BJ (cell line): ENCODE measurements at regions not wholly inside any gene's neighbourhood (a gene's known extent, or its start where the extent isn't known, plus 50 kb on each side); places are given as distances from the start of the nearest gene placed in this dataset.

Experiments
- CTCF ChIA-PET: fragments of 350-600 bp; formaldehyde crosslinking; extraction: SDS; loops from one replicate; lab custom pipeline; 2021; ENCODE audit warnings: antibody characterized with exemption, inconsistent platforms; lab: Yijun Ruan, JAX
- POLR2A ChIA-PET: fragments of 300-600 bp; sonication (Branson Sonifier 250); formaldehyde crosslinking; extraction: SDS; loops from one replicate; lab custom pipeline; 2021; ENCODE audit warnings: antibody characterized with exemption; lab: Charles Lee
- DNase-seq: peaks from one replicate; pipeline ENCODE4 v3.0.0-alpha.2; 2011; ENCODE audit warnings: low read depth
- H3K27me3 ChIP-seq: 2 replicates; pipeline ENCODE4 v1.6.0; 2011; ENCODE audit warnings: low read length; ENCODE audit not compliant: control insufficient read depth, insufficient read depth
- H3K36me3 ChIP-seq: 2 replicates; pipeline ENCODE4 v1.5.1; 2011; ENCODE audit warnings: low read length; ENCODE audit not compliant: control insufficient read depth, insufficient read depth
- H3K4me3 ChIP-seq: 2 replicates; pipeline ENCODE4 v1.5.1; 2011; ENCODE audit warnings: low read depth, mild to moderate bottlenecking, control low read depth, low read length
- TF ChIP-seq, protein P1 (sequence below): IDR thresholded peaks from 2 replicates; pipeline ENCODE4 v1.5.1; 2011; ENCODE audit warnings: low read depth, mild to moderate bottlenecking, control low read depth, inconsistent platforms, low read length, moderate library complexity; ENCODE audit not compliant: insufficient read depth

DNA sequence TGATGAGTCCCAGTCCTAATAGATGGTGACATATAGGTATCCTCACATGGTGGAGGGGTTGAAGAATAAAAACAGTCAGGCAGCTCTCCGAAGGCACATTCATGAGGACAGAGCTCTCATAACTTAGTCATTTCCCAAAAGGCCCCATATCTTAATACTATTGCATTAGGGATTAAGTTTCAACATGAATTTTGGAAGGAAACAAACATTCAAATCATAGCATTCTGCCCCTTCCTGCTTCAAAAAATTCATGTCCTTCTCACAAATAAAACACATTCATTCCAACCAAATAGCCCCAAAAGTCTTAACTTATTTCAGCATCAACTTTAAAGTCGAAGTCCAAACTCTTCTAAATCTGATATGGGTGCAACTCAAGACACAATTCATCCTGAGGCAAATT lies 277.2 kb upstream of the NR4A3 start:
- TF ChIP-seq, protein P1, sequence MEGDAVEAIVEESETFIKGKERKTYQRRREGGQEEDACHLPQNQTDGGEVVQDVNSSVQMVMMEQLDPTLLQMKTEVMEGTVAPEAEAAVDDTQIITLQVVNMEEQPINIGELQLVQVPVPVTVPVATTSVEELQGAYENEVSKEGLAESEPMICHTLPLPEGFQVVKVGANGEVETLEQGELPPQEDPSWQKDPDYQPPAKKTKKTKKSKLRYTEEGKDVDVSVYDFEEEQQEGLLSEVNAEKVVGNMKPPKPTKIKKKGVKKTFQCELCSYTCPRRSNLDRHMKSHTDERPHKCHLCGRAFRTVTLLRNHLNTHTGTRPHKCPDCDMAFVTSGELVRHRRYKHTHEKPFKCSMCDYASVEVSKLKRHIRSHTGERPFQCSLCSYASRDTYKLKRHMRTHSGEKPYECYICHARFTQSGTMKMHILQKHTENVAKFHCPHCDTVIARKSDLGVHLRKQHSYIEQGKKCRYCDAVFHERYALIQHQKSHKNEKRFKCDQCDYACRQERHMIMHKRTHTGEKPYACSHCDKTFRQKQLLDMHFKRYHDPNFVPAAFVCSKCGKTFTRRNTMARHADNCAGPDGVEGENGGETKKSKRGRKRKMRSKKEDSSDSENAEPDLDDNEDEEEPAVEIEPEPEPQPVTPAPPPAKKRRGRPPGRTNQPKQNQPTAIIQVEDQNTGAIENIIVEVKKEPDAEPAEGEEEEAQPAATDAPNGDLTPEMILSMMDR, result no peak
- ChIA-PET CTCF (interaction anchor here (1.1 to 2.2 kb wide), 2 partner anchors 10 to 15 kb away, joined by 3 to 7 read pairs; no protein-coding TSS in a partner anchor), POLR2A (no interaction called here)
- no peaks in the 10 kb centered on the region for H3K36me3 ChIP-seq
- H3K4me3 ChIP-seq, result no peak overlapping the region
- DNase-seq, result no peak
- H3K27me3 ChIP-seq, result no peaks in the 10 kb centered on the region

DNA sequence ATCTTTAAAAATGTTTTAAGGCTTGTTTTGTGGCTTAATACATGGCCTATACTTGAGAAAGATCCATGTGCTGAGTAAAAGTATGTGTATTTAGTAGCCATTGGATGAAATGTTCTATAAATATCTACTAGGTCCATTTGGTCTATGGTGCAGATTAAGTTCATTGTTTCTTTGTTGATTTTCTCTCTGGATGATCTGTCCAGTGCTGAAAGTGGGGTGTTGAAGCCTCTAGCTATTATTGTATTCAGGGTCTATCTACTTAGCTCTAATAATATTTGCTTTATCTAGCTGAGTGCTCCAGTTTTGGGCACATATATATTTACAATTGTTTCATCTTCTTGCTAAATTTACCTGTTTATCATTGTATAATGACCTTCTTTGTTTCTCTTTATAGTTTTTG lies 272.2 kb upstream of the NR4A3 start:
- H3K36me3 ChIP-seq, result no peaks in the 10 kb centered on the region
- TF ChIP-seq, protein P1, result no peak
- ChIA-PET CTCF (no interaction called here), POLR2A (no interaction called here)
- H3K27me3 ChIP-seq, result no peaks in the 10 kb centered on the region
- no peak for DNase-seq
- H3K4me3 ChIP-seq, result no peak overlapping the region

DNA sequence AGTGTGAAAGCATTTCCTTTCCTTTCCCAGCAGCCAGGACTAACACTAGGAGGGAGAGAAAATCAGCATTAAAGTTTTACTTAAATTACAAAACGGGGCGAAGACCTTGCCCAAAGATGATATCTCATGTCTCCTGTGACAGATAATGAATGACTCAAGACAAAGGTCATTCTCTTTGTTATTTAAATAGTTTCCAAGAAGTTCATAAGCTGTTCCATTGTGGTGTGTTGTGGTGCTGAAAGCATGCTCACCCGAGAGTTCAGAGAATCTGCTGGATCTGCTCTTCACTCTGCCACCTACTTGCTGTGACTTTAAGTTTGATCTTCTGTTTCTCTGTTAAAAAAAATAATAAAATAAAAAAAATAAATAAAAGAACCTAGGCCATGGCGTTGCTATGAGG lies 265.9 kb upstream of the NR4A3 start:
- no peak for DNase-seq
- POLR2A ChIA-PET, result no interaction called here
- peaks cover 4% of the 10 kb centered on the region for H3K27me3 ChIP-seq
- TF ChIP-seq, protein P1, result no peak
- no peaks in the 10 kb centered on the region for H3K36me3 ChIP-seq
- H3K4me3 ChIP-seq, result no peak overlapping the region
- CTCF ChIA-PET, result no interaction called here

DNA sequence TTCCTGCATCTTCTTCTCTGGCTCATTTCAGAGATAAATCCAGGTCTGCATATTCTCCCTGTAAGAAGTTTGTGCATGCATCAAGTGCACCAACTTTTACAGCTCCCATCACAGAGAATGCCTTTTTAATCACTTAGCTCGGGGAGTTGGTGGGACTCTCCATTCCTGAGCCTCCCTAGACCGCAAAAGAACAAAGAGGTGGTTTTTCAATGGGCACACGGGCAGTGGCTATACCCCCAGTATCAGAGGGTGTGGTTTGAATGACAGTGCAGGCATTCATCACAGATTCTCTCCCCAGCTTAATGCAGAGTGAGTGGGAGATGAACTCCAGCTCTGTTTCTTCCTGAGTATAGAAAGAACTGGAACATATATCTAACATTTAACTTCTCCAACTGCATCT lies 264.7 kb upstream of the NR4A3 start:
- no peak for DNase-seq
- TF ChIP-seq, protein P1, result no peak
- Histone ChIP-seq H3K27me3 (peaks cover 4% of the 10 kb centered on the region), H3K36me3 (no peaks in the 10 kb centered on the region), H3K4me3 (no peak overlapping the region)
- CTCF ChIA-PET, result no interaction called here
- POLR2A ChIA-PET, result no interaction called here

DNA sequence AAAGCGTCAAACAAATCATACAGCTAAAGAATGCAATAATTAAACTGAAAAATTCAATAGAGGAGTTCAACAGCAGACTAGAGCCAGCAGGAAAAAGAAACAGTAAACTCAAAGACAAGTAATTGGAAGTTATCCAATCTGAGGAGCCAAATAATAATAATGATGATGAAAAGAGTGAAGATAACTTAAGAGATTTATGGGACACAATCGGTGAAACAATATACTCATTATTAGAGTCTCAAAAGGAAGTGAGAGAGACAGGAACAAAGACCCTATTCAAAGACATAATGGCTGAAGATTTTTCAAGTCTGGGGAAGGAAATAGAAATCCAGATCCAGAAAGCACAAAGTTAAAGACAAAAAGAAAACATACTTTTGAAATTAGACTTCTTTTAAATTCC lies 263.9 kb upstream of the NR4A3 start:
- CTCF ChIA-PET, result no interaction called here
- TF ChIP-seq, protein P1, result no peak
- no peak for DNase-seq
- Histone ChIP-seq H3K36me3 (no peaks in the 10 kb centered on the region), H3K4me3 (no peak overlapping the region), H3K27me3 (peaks cover 4% of the 10 kb centered on the region)
- POLR2A ChIA-PET, result no interaction called here
